ENCODE measurements at regions not wholly inside any gene's neighbourhood (a gene's known extent, or its start where the extent isn't known, plus 50 kb on each side); places are given as distances from the start of the nearest gene placed in this dataset.

- Histone ChIP-seq H2AK5ac (ENCODE audit: low read depth, low read length) (no peak overlapping the region), H3K27ac (ENCODE audit: low read depth, low read length) (no peak overlapping the region), H2BK120ac (replicated peaks; ENCODE audit: low read depth, low read length) (no peak overlapping the region), H3K27me3 (replicated peaks in 1 of 4; ENCODE audit: control insufficient read depth in 3 of 4, extremely low read depth in 1 of 4, insufficient read depth in 3 of 4, low read length in 3 of 4) (no peaks in the 10 kb centered on the region), H3K79me2 (ENCODE audit: control insufficient read depth in 1 of 2, insufficient read depth in 2 of 2, low read length in 2 of 2) (no peaks in the 10 kb centered on the region), H3K23me2 (ENCODE audit: low read depth, low read length) (no peaks in the 10 kb centered on the region), H3K9ac (replicated peaks in 1 of 4; ENCODE audit: extremely low read depth in 1 of 4, low read depth in 3 of 4, low read length in 3 of 4) (no peak overlapping the region), H3K4me2 (ENCODE audit: insufficient read depth in 1 of 2, low read depth in 2 of 2, low read length in 2 of 2) (no peak overlapping the region), H3K14ac (ENCODE audit: insufficient read length) (no peak overlapping the region), H3K4ac (replicated peaks; ENCODE audit: insufficient read length, low read depth, low read length) (no peak overlapping the region), H4K20me1 (replicated peaks in 1 of 2; ENCODE audit: control insufficient read depth in 1 of 2, insufficient read depth in 2 of 2, low read length in 2 of 2) (no peaks in the 10 kb centered on the region), H3K4me3 (ENCODE audit: extremely low read depth in 1 of 4, insufficient read depth in 2 of 4, low read depth in 3 of 4, low read length in 4 of 4) (no peak overlapping the region), H3K36me3 (ENCODE audit: control insufficient read depth in 2 of 4, insufficient read depth in 4 of 4, low read length in 3 of 4) (no peaks in the 10 kb centered on the region), H3K9me3 (ENCODE audit: insufficient read depth in 2 of 2, low read depth in 1 of 2, low read length in 1 of 2) (0 out of 4 replicates have a peak, but pooled peaks cover 6 to 9% of the 10 kb centered on the region in 2 experiments), H4K91ac (replicated peaks; ENCODE audit: insufficient read length, low read length) (no peak overlapping the region), H2BK20ac (ENCODE audit: low read length) (no peak overlapping the region), H3K4me1 (replicated peaks in 1 of 4; ENCODE audit: control insufficient read depth in 3 of 4, insufficient read depth in 4 of 4, low read length in 3 of 4) (no peaks in the 10 kb centered on the region), H3K56ac (replicated peaks; ENCODE audit: insufficient read length, low read depth, low read length) (no peak overlapping the region), H3K79me1 (ENCODE audit: low read depth, low read length) (no peaks in the 10 kb centered on the region), H2BK12ac (ENCODE audit: low read depth, low read length) (no peak overlapping the region), H3K23ac (ENCODE audit: insufficient read length) (no peak overlapping the region), H2AFZ (ENCODE audit: low read length) (no peak overlapping the region), H4K5ac (ENCODE audit: insufficient read length, low read depth, low read length) (no peak overlapping the region), H4K8ac (ENCODE audit: extremely low read depth, insufficient read depth, low read length) (no peak overlapping the region), H2BK5ac (ENCODE audit: low read depth, low read length) (no peak overlapping the region), H3K18ac (ENCODE audit: extremely low read depth, low read length) (no peak overlapping the region), H2BK15ac (ENCODE audit: low read length) (no peak overlapping the region)
- 86% methylated on average over 4 of the region's 5 CpGs; no CpG with 5 or more reads in 1 of the 2 experiments for WGBS, 2 experiments (ENCODE audit: extremely low coverage in 1 of 2, insufficient coverage in 1 of 2, insufficient read length in 1 of 2, insufficient replicate concordance in 2 of 2, low coverage in 1 of 2, low lambda C conversion rate in 2 of 2, missing lambda C conversion rate in 1 of 2)
- no peak for DNase-seq (ENCODE audit: low read depth in 1 of 2, low spot score in 2 of 2)
- ChIA-PET POLR2A (ENCODE audit: partially characterized antibody) (interaction anchor here (0.8 kb wide), 1 partner anchor 38 kb away, joined by 3 read pairs; no protein-coding TSS in a partner anchor), CTCF (ENCODE audit: partially characterized antibody) (interaction anchor here (0.8 to 1.2 kb wide), 2 partner anchors 9 to 160 kb away, joined by 3 read pairs; no protein-coding TSS in a partner anchor)
- FAIRE-seq: no peak
- TF ChIP-seq MAFK (IDR thresholded peaks at IDR 0.05; ENCODE audit: low read depth, low read length): no peak
- TF ChIP-seq RBBP5 (IDR thresholded peaks at IDR 0.05; ENCODE audit: borderline replicate concordance, low read depth, low read length): no peak
- TF ChIP-seq BRCA1 (IDR thresholded peaks at IDR 0.05; ENCODE audit: low read depth, low read length): no peak
- TF ChIP-seq HDAC6 (IDR thresholded peaks at IDR 0.05; ENCODE audit: low read depth, low read length): no peak
- TF ChIP-seq SIX5 (IDR thresholded peaks at IDR 0.05; ENCODE audit: low read depth, low read length): no peak
- no peak for TF ChIP-seq EGR1 (IDR thresholded peaks at IDR 0.05; ENCODE audit: borderline replicate concordance, low read depth, low read length)
- TF ChIP-seq MAX (IDR thresholded peaks at IDR 0.05): no peak
Measured at GRCh38 chr12:93235881-93236280, 141.8 kb upstream of the NUDT4 start.

Data from H1 (cell line).